ENCODE measurements at regions not wholly inside any gene's neighbourhood (a gene's known extent, or its start where the extent isn't known, plus 50 kb on each side); places are given as distances from the start of the nearest gene placed in this dataset.

- TF ChIP-seq JUN (IDR thresholded peaks at IDR 0.05; ENCODE audit: borderline replicate concordance, insufficient read depth, insufficient read length, low read depth) (no peak), CTCF (IDR thresholded peaks at IDR 0.05; ENCODE audit: extremely low read depth in 1 of 2, insufficient read depth in 1 of 2, low read depth in 1 of 2, low read length in 2 of 2) (no peak), GATA2 (IDR thresholded peaks at IDR 0.05; ENCODE audit: insufficient read depth, insufficient read length, low read depth, low read length) (no peak), MYC (IDR thresholded peaks at IDR 0.05; ENCODE audit: low read depth, low read length) (no peak), POLR2A (IDR thresholded peaks at IDR 0.05; ENCODE audit: low read depth, low read length) (no peak)
Observed at GRCh38 chr9:91036356-91036755, 234.7 kb downstream of the SYK start.
